ENCODE measurements at regions not wholly inside any gene's neighbourhood (a gene's known extent, or its start where the extent isn't known, plus 50 kb on each side); places are given as distances from the start of the nearest gene placed in this dataset.
"Not testable (repeated sequence)": the region's sequence is repeated elsewhere in the genome, so short reads cannot be mapped to it uniquely, and the experiment has no call there.

DNA sequence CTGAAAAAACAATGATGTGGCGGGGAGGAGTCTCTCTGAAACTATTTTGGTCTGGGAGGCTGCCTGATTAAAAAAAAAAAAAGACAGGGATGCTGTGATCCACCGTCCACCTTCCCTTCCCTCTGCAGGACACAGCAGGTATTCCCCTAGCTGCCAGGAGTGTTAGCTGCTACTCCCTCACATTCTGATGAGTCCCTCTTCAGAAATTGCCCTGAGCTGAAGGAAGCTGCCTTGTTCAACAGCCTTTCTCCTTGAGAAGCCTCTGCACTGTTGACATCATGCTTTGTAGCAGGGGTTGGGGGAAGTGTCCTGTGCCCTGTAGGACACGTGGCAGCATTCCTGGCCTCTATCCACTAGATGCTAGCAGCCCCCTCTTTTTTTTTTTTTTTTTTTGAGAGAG is 71.7 kb upstream of the ZMYND8 start:
- no peaks in the 10 kb centered on the region for H3K36me3 Mint-ChIP-seq (ENCODE audit: low read depth)
- no peak for DNase-seq
- peaks cover 1% of the 10 kb centered on the region for H3K27me3 Mint-ChIP-seq (ENCODE audit: low read depth, poor library complexity)
- H3K9me3 Mint-ChIP-seq: peaks cover 31% of the 10 kb centered on the region
- H3K4me1 Mint-ChIP-seq: peaks cover 8% of the 10 kb centered on the region
- H3K27ac Mint-ChIP-seq: no peak overlapping the region
- TF ChIP-seq, protein P1, sequence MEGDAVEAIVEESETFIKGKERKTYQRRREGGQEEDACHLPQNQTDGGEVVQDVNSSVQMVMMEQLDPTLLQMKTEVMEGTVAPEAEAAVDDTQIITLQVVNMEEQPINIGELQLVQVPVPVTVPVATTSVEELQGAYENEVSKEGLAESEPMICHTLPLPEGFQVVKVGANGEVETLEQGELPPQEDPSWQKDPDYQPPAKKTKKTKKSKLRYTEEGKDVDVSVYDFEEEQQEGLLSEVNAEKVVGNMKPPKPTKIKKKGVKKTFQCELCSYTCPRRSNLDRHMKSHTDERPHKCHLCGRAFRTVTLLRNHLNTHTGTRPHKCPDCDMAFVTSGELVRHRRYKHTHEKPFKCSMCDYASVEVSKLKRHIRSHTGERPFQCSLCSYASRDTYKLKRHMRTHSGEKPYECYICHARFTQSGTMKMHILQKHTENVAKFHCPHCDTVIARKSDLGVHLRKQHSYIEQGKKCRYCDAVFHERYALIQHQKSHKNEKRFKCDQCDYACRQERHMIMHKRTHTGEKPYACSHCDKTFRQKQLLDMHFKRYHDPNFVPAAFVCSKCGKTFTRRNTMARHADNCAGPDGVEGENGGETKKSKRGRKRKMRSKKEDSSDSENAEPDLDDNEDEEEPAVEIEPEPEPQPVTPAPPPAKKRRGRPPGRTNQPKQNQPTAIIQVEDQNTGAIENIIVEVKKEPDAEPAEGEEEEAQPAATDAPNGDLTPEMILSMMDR (IDR thresholded peaks at IDR 0.05): no peak
- no peak overlapping the region for H3K4me3 Mint-ChIP-seq

DNA sequence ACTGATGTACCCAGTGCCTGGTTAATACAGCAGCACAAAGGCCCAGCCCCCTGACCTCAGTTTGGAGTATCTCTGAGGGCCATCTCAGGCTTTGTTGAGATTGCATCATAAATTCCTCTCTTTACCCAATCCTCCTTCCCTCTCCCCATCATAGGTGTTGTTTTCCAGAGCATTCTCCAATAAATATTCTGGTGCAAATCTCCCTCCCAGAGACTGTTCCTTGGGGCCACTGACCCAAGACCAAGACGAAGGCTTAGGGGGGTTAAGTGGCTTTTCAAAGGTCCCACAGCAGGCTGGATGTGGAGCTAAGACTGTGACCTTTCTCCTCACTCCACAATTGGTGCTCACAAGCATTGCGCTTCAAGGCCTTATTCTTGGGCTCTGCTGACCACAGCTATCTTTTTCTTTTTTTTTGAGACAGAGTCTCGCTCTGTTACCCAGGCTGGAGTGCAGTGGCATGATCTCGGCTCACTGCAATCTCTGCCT is 72.4 kb upstream of the ZMYND8 start:
- DNase-seq: no peak
- no peaks in the 10 kb centered on the region for H3K36me3 Mint-ChIP-seq (ENCODE audit: low read depth)

DNA sequence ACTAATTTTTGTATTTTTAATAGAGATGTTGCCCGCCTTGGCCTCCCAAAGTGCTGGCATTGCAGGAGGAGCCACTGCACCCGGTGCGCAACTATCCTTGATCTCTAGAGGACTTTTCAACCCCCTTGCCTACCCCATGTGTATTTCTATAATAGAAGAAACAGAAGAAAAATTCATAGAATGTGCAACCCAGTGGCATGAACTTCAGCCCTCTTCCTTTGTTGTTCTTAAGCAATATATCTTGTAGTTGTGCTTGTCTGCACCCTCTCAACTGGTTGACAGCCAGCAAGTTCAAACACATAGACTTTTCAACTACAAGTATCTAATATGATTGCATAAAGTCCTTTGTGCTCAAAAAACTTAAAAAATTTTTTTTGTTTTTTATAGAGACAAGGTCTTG is 72.3 kb upstream of the NCOA3 start:
- Mint-ChIP-seq H3K27me3 (ENCODE audit: low read depth, poor library complexity) (peaks cover 6% of the 10 kb centered on the region), H3K4me3 (no peak overlapping the region), H3K27ac (no peak overlapping the region), H3K4me1 (no peaks in the 10 kb centered on the region), H3K36me3 (ENCODE audit: low read depth) (no peaks in the 10 kb centered on the region), H3K9me3 (peaks cover 31% of the 10 kb centered on the region)
- TF ChIP-seq, protein P1 (IDR thresholded peaks at IDR 0.05): no peak
- no peak for DNase-seq

More for the DNA sequence above, 72.4 kb upstream of the ZMYND8 start:
- Mint-ChIP-seq H3K4me3 (no peak overlapping the region), H3K9me3 (peaks cover 31% of the 10 kb centered on the region), H3K27ac (no peak overlapping the region), H3K27me3 (ENCODE audit: low read depth, poor library complexity) (peaks cover 6% of the 10 kb centered on the region), H3K4me1 (peaks cover under 1% of the 10 kb centered on the region)
- TF ChIP-seq, protein P1 (IDR thresholded peaks at IDR 0.05): no peak

DNA sequence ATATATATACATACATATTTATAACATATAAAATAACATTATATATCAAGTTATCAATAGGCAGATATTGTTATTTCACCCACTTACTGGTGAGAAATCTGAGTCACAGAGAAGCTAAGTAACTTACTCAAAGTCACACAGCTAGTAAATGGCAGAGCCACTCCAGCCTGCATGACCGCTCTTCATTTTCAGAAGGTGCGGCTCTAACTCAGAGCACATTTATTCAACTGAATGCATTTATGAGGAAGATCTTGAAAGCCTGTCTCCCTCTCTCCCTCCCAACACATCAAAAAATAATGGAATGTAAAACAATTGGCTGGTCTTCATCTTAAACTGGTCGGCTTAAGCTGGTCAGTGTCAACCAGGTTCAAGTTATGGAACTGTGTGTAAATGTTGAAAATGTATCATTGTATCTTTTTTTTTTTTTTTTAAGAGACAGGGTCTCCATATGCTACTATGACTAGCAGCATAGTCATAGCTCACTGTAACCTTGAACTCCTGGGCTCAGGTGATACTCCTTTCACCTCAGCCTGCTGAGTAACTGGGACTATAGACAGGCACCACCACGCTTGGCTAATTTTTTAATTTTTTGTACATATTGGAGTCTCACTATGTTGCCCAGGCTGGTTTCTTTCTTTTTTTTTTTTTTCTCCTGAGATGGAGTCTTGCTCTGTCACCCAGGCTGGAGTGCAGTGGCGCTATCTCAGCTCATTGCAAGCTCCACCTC is 70.7 kb upstream of the NCOA3 start:
- no peak overlapping the region for H3K4me3 Mint-ChIP-seq
- TF ChIP-seq, protein P1 (IDR thresholded peaks at IDR 0.05): no peak
- H3K27me3 Mint-ChIP-seq (ENCODE audit: low read depth, poor library complexity): peaks cover 9% of the 10 kb centered on the region
- no peaks in the 10 kb centered on the region for H3K36me3 Mint-ChIP-seq (ENCODE audit: low read depth)
- H3K9me3 Mint-ChIP-seq: peaks cover 31% of the 10 kb centered on the region
- no peak overlapping the region for H3K27ac Mint-ChIP-seq
- DNase-seq: no peak
- H3K4me1 Mint-ChIP-seq: no peaks in the 10 kb centered on the region

DNA sequence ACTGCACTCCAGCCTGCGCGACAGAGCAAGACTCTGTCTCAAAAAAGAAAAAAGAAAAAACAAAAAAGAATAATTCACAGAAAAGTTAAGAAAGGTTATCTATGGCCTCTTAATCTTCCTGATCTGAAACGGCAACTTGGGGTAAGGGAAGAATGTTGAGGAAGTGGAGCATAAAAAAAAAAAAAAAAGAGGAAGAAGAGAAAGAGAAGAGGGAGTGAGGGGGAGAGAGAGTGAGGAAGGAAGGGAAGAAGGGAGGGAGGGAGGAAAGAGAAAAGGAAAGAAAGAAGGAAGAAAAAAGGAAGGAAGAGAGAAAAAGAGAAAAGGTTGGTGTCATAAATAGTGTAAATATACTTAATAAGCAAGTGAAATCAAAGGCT is 68.9 kb upstream of the NCOA3 start:
- Mint-ChIP-seq H3K9me3 (peaks cover 15% of the 10 kb centered on the region), H3K27ac (no peak overlapping the region)

DNA sequence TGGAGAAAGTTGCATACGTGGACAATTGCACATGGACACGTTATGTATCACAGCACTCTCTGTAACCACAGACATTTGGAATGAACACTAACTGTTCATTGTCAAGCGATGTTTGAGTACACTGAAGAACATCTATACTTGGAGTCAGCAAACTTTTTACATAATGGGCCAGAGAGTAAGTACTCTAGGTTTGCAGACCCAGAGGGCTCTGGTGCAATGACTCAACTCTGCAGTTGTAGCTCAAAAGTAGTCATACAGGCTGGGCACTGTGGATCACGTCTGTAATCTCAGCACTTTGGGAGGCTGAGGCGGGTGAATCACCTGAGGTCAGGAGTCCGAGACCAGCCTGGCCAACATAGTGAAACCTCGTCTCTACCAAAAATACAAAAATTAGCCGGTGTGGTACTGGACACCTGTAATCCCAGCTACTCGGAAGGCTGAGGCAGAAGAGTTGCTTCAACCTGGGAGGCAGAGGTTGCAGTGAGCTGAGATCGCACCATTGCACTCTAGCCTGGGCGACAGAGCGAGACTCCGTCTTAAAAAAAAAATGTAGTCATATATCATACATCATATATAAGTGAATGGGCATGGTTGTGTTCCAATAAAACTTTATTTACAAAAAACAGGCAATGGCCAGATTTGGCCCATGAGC is 67.4 kb upstream of the NCOA3 start:
- H3K9me3 Mint-ChIP-seq: not testable (repeated sequence)
- H3K27me3 Mint-ChIP-seq (ENCODE audit: low read depth, poor library complexity): peaks cover 13% of the 10 kb centered on the region

More for the DNA sequence above, 68.9 kb upstream of the NCOA3 start:
- Mint-ChIP-seq H3K4me1 (no peaks in the 10 kb centered on the region), H3K27me3 (ENCODE audit: low read depth, poor library complexity) (peaks cover 9% of the 10 kb centered on the region), H3K36me3 (ENCODE audit: low read depth) (no peaks in the 10 kb centered on the region), H3K4me3 (no peak overlapping the region)
- TF ChIP-seq, protein P1 (IDR thresholded peaks at IDR 0.05): no peak
- no peak for DNase-seq

More for the DNA sequence above, 67.4 kb upstream of the NCOA3 start:
- not testable (repeated sequence) for H3K27ac Mint-ChIP-seq; H3K4me3 Mint-ChIP-seq; H3K4me1 Mint-ChIP-seq; DNase-seq; H3K36me3 Mint-ChIP-seq (ENCODE audit: low read depth)
